ENCODE measurements at regions not wholly inside any gene's neighbourhood (a gene's known extent, or its start where the extent isn't known, plus 50 kb on each side); places are given as distances from the start of the nearest gene placed in this dataset.
"Not testable (repeated sequence)": the region's sequence is repeated elsewhere in the genome, so short reads cannot be mapped to it uniquely, and the experiment has no call there.

DNA sequence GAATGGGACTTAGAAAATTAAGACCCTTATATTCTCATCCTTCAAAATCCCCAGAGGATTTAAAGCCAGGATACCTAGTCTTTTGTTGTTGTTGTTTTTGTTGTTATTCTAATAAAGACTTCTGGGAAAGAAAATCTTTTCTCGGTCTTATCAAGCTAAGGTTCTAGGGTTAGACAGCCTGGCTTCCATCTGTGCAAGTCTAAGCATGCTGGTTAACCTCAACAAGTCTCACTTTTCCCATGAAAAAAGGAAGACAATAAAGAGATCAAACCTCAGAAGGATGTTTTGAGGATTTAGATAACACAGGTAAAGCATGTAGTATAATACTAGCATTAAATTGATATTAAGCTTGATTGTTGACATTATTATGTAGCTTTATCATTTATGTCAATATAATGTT is 486.4 kb upstream of the SOX9 start:
- intact Hi-C loops (cut with DNase I) = no loop called here
- no peak for DNase-seq
- Histone ChIP-seq H3K27me3 (no peaks in the 10 kb centered on the region), H3K4me3 (no peak overlapping the region), H3K36me3 (no peaks in the 10 kb centered on the region), H3K9me3 (no peaks in the 10 kb centered on the region), H3K27ac (no peak overlapping the region), H3K4me1 (ENCODE audit: insufficient read depth) (no peaks in the 10 kb centered on the region)
- 22 to 45% (median 34%) methylated on average over 1 of the region's 1 CpG for WGBS, 3 donors
- no peak for TF ChIP-seq POLR2A (IDR thresholded peaks at IDR 0.05)
- TF ChIP-seq CTCF (IDR thresholded peaks at IDR 0.05) = no peak
- TF ChIP-seq EP300 (IDR thresholded peaks at IDR 0.05) = no peak

- 79 to 88% (median 79%) methylated on average over 5 of the region's 5 CpGs for WGBS, 3 donors
- DNase-seq = no peak
- TF ChIP-seq CTCF (IDR thresholded peaks at IDR 0.05) = no peak
- no peak for TF ChIP-seq EP300 (IDR thresholded peaks at IDR 0.05)
- TF ChIP-seq POLR2A (IDR thresholded peaks at IDR 0.05) = no peak
- Histone ChIP-seq H3K27ac (no peak overlapping the region), H3K27me3 (no peaks in the 10 kb centered on the region), H3K9me3 (no peaks in the 10 kb centered on the region), H3K4me3 (no peak overlapping the region), H3K4me1 (ENCODE audit: insufficient read depth) (no peaks in the 10 kb centered on the region), H3K36me3 (no peaks in the 10 kb centered on the region)
- intact Hi-C loops (cut with DNase I) = no loop called here
Observed at GRCh38 chr17:71635187-71635586, 485.6 kb upstream of the SOX9 start.

- Histone ChIP-seq H3K27ac (no peak overlapping the region), H3K27me3 (no peaks in the 10 kb centered on the region), H3K36me3 (no peaks in the 10 kb centered on the region), H3K4me3 (no peak overlapping the region), H3K9me3 (no peaks in the 10 kb centered on the region), H3K4me1 (ENCODE audit: insufficient read depth) (no peaks in the 10 kb centered on the region)
- TF ChIP-seq POLR2A (IDR thresholded peaks at IDR 0.05) (no peak), CTCF (IDR thresholded peaks at IDR 0.05) (no peak), EP300 (IDR thresholded peaks at IDR 0.05) (no peak)
- 44 to 63% (median 56%) methylated on average over 1 of the region's 1 CpG for WGBS, 3 donors
- no peak for DNase-seq
- intact Hi-C loops (cut with DNase I) = no loop called here
Observed at GRCh38 chr17:71636644-71637043, 484.2 kb upstream of the SOX9 start.

DNA sequence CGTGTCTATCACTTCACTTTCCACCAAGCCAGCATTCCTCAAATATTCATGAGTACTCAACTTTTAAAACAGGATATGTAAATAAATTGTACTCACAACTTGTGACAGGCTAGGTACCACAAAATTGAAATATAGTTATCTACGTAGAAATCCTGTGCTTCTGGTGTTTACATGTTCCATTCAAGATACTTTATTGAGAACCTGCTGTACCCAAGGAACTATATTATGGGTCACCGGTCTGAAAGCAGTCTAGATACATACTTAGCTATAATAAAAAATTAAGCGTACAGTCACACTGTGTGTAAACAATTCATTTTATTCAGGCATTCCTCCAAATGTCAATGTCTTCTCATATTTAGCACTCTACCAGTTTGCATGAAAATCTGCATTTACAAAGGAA is 482.2 kb upstream of the SOX9 start:
- Histone ChIP-seq H3K9me3 (no peaks in the 10 kb centered on the region), H3K4me1 (ENCODE audit: insufficient read depth) (no peaks in the 10 kb centered on the region), H3K27me3 (no peaks in the 10 kb centered on the region), H3K27ac (no peak overlapping the region), H3K4me3 (no peak overlapping the region), H3K36me3 (no peaks in the 10 kb centered on the region)
- 78 to 84% (median 79%) methylated on average over 4 of the region's 4 CpGs for WGBS, 3 donors
- intact Hi-C loops (cut with DNase I) = no loop called here
- no peak for DNase-seq
- TF ChIP-seq POLR2A (IDR thresholded peaks at IDR 0.05) (no peak), CTCF (IDR thresholded peaks at IDR 0.05) (no peak), EP300 (IDR thresholded peaks at IDR 0.05) (no peak)

- Histone ChIP-seq H3K4me1 (ENCODE audit: insufficient read depth) (no peaks in the 10 kb centered on the region), H3K27ac (no peak overlapping the region), H3K27me3 (no peaks in the 10 kb centered on the region), H3K4me3 (no peak overlapping the region), H3K9me3 (no peaks in the 10 kb centered on the region), H3K36me3 (no peaks in the 10 kb centered on the region)
- intact Hi-C loops (cut with DNase I) = no loop called here
- TF ChIP-seq EP300 (IDR thresholded peaks at IDR 0.05) (no peak), POLR2A (IDR thresholded peaks at IDR 0.05) (no peak), CTCF (IDR thresholded peaks at IDR 0.05) (no peak)
- no peak for DNase-seq
Observed at GRCh38 chr17:71639865-71640264, 481.0 kb upstream of the SOX9 start.

DNA sequence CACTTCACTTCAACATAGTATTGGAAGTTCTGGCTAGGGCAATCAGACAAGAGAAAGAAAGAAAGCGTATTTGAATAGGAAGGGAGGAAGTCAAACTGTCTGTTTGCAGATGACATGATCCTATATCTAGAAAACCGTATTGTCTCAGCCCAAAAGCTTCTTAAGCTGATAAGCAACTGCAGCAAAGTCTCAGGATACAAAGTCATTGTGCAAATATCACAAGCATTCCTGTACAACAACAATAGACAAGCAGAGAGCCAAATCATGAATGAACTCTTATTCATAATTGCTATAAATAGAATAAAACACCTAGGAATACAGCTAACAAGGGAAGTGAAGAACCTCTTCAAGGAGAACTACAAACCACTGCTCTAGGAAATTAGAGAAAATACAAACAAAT is 473.9 kb upstream of the SOX9 start:
- H3K36me3 ChIP-seq; H3K27ac ChIP-seq; H3K4me3 ChIP-seq; intact Hi-C loops (cut with DNase I); H3K27me3 ChIP-seq; H3K9me3 ChIP-seq; H3K4me1 ChIP-seq (ENCODE audit: insufficient read depth); DNase-seq: not testable (repeated sequence)
- WGBS, 3 donors = 51 to 75% (median 60%) methylated on average over 2 of the region's 2 CpGs

GRCh38 chr17:71648342-71648741 is 472.5 kb upstream of the SOX9 start:
- H3K36me3 ChIP-seq; intact Hi-C loops (cut with DNase I); DNase-seq; H3K27me3 ChIP-seq; H3K4me3 ChIP-seq; H3K4me1 ChIP-seq (ENCODE audit: insufficient read depth); H3K9me3 ChIP-seq; H3K27ac ChIP-seq: not testable (repeated sequence)
- 89 to 97% (median 94%) methylated on average over 2 of the region's 2 CpGs for WGBS, 3 donors

Measured in ovary (tissue), 7 donors.